ENCODE measurements at regions not wholly inside any gene's neighbourhood (a gene's known extent, or its start where the extent isn't known, plus 50 kb on each side); places are given as distances from the start of the nearest gene placed in this dataset.
"Not testable (repeated sequence)": the region's sequence is repeated elsewhere in the genome, so short reads cannot be mapped to it uniquely, and the experiment has no call there.

- no peak overlapping the region for H3K27ac ChIP-seq (ENCODE audit: low read length)
- no peaks in the 10 kb centered on the region for H3K36me3 ChIP-seq (ENCODE audit: control insufficient read depth in 1 of 2, insufficient read depth in 2 of 2, low read length in 2 of 2)
- no peak overlapping the region for H3K4me3 ChIP-seq (ENCODE audit: low read depth in 1 of 2, low read length in 2 of 2)
These were observed 177.4 kb downstream of the SQOR start for GRCh38 chr15:45812200-45812599.

GRCh38 chr15:45817578-45817977, 182.7 kb downstream of the SQOR start:
- H3K4me3 ChIP-seq (ENCODE audit: low read depth in 1 of 2, low read length in 2 of 2); H3K27ac ChIP-seq (ENCODE audit: low read length); H3K4me1 ChIP-seq (ENCODE audit: control insufficient read depth in 1 of 2, insufficient read depth in 2 of 2, low read length in 2 of 2); H3K9me3 ChIP-seq (ENCODE audit: control insufficient read depth in 1 of 2, low read length in 2 of 2); H3K27me3 ChIP-seq (ENCODE audit: low read depth, low read length); H3K36me3 ChIP-seq (ENCODE audit: control insufficient read depth in 1 of 2, insufficient read depth in 2 of 2, low read length in 2 of 2): not testable (repeated sequence)

More at GRCh38 chr15:45812200-45812599, 177.4 kb downstream of the SQOR start:
- Histone ChIP-seq H3K9me3 (ENCODE audit: control insufficient read depth in 1 of 2, low read length in 2 of 2) (no peaks in the 10 kb centered on the region), H3K4me1 (ENCODE audit: control insufficient read depth in 1 of 2, insufficient read depth in 2 of 2, low read length in 2 of 2) (no peaks in the 10 kb centered on the region), H3K27me3 (ENCODE audit: low read depth, low read length) (no peaks in the 10 kb centered on the region)

GRCh38 chr15:45821390-45821789, 186.6 kb downstream of the SQOR start:
- Histone ChIP-seq H3K27me3 (ENCODE audit: low read depth, low read length) (no peaks in the 10 kb centered on the region), H3K27ac (ENCODE audit: low read length) (no peak overlapping the region), H3K4me3 (ENCODE audit: low read depth in 1 of 2, low read length in 2 of 2) (no peak overlapping the region), H3K9me3 (ENCODE audit: control insufficient read depth in 1 of 2, low read length in 2 of 2) (no peaks in the 10 kb centered on the region), H3K36me3 (ENCODE audit: control insufficient read depth in 1 of 2, insufficient read depth in 2 of 2, low read length in 2 of 2) (no peaks in the 10 kb centered on the region), H3K4me1 (ENCODE audit: control insufficient read depth in 1 of 2, insufficient read depth in 2 of 2, low read length in 2 of 2) (no peaks in the 10 kb centered on the region)

- not testable (repeated sequence) for H3K4me3 ChIP-seq (ENCODE audit: low read depth in 1 of 2, low read length in 2 of 2); H3K36me3 ChIP-seq (ENCODE audit: control insufficient read depth in 1 of 2, insufficient read depth in 2 of 2, low read length in 2 of 2); H3K9me3 ChIP-seq (ENCODE audit: control insufficient read depth in 1 of 2, low read length in 2 of 2); H3K27me3 ChIP-seq (ENCODE audit: low read depth, low read length); H3K4me1 ChIP-seq (ENCODE audit: control insufficient read depth in 1 of 2, insufficient read depth in 2 of 2, low read length in 2 of 2); H3K27ac ChIP-seq (ENCODE audit: low read length)
These were observed 188.1 kb downstream of the SQOR start for GRCh38 chr15:45822968-45823367.

GRCh38 chr15:45827275-45827674, 192.4 kb downstream of the SQOR start:
- Histone ChIP-seq H3K9me3 (ENCODE audit: control insufficient read depth in 1 of 2, low read length in 2 of 2) (no peaks in the 10 kb centered on the region), H3K4me3 (ENCODE audit: low read depth in 1 of 2, low read length in 2 of 2) (no peak overlapping the region), H3K27ac (ENCODE audit: low read length) (no peak overlapping the region), H3K36me3 (ENCODE audit: control insufficient read depth in 1 of 2, insufficient read depth in 2 of 2, low read length in 2 of 2) (no peaks in the 10 kb centered on the region), H3K4me1 (ENCODE audit: control insufficient read depth in 1 of 2, insufficient read depth in 2 of 2, low read length in 2 of 2) (no peaks in the 10 kb centered on the region), H3K27me3 (ENCODE audit: low read depth, low read length) (no peaks in the 10 kb centered on the region)

- Histone ChIP-seq H3K4me3 (ENCODE audit: low read depth in 1 of 2, low read length in 2 of 2) (no peak overlapping the region), H3K4me1 (ENCODE audit: control insufficient read depth in 1 of 2, insufficient read depth in 2 of 2, low read length in 2 of 2) (no peaks in the 10 kb centered on the region), H3K27ac (ENCODE audit: low read length) (no peak overlapping the region), H3K9me3 (ENCODE audit: control insufficient read depth in 1 of 2, low read length in 2 of 2) (no peaks in the 10 kb centered on the region), H3K36me3 (ENCODE audit: control insufficient read depth in 1 of 2, insufficient read depth in 2 of 2, low read length in 2 of 2) (no peaks in the 10 kb centered on the region), H3K27me3 (ENCODE audit: low read depth, low read length) (no peaks in the 10 kb centered on the region)
These were observed 192.9 kb downstream of the SQOR start for GRCh38 chr15:45827766-45828165.

GRCh38 chr15:45829336-45830153, 194.7 kb downstream of the SQOR start:
- Histone ChIP-seq H3K4me3 (ENCODE audit: low read depth in 1 of 2, low read length in 2 of 2) (no peak overlapping the region), H3K27ac (ENCODE audit: low read length) (no peak overlapping the region), H3K4me1 (ENCODE audit: control insufficient read depth in 1 of 2, insufficient read depth in 2 of 2, low read length in 2 of 2) (no peaks in the 10 kb centered on the region), H3K9me3 (ENCODE audit: control insufficient read depth in 1 of 2, low read length in 2 of 2) (no peaks in the 10 kb centered on the region), H3K27me3 (ENCODE audit: low read depth, low read length) (no peaks in the 10 kb centered on the region), H3K36me3 (ENCODE audit: control insufficient read depth in 1 of 2, insufficient read depth in 2 of 2, low read length in 2 of 2) (no peaks in the 10 kb centered on the region)

GRCh38 chr15:45831787-45832186, 197.0 kb downstream of the SQOR start:
- Histone ChIP-seq H3K36me3 (ENCODE audit: control insufficient read depth in 1 of 2, insufficient read depth in 2 of 2, low read length in 2 of 2) (no peaks in the 10 kb centered on the region), H3K9me3 (ENCODE audit: control insufficient read depth in 1 of 2, low read length in 2 of 2) (no peaks in the 10 kb centered on the region), H3K27ac (ENCODE audit: low read length) (no peak overlapping the region), H3K4me1 (ENCODE audit: control insufficient read depth in 1 of 2, insufficient read depth in 2 of 2, low read length in 2 of 2) (no peaks in the 10 kb centered on the region), H3K4me3 (ENCODE audit: low read depth in 1 of 2, low read length in 2 of 2) (no peak overlapping the region), H3K27me3 (ENCODE audit: low read depth, low read length) (no peaks in the 10 kb centered on the region)

- Histone ChIP-seq H3K4me3 (ENCODE audit: low read depth in 1 of 2, low read length in 2 of 2) (no peak overlapping the region), H3K27me3 (ENCODE audit: low read depth, low read length) (no peaks in the 10 kb centered on the region), H3K9me3 (ENCODE audit: control insufficient read depth in 1 of 2, low read length in 2 of 2) (no peaks in the 10 kb centered on the region), H3K27ac (ENCODE audit: low read length) (no peak overlapping the region), H3K36me3 (ENCODE audit: control insufficient read depth in 1 of 2, insufficient read depth in 2 of 2, low read length in 2 of 2) (no peaks in the 10 kb centered on the region), H3K4me1 (ENCODE audit: control insufficient read depth in 1 of 2, insufficient read depth in 2 of 2, low read length in 2 of 2) (no peaks in the 10 kb centered on the region)
These were observed 199.8 kb downstream of the SQOR start for GRCh38 chr15:45834622-45835021.

GRCh38 chr15:45842151-45842550, 207.3 kb downstream of the SQOR start:
- H3K36me3 ChIP-seq (ENCODE audit: control insufficient read depth in 1 of 2, insufficient read depth in 2 of 2, low read length in 2 of 2): no peaks in the 10 kb centered on the region

GRCh38 chr15:45847645-45848044, 212.8 kb downstream of the SQOR start:
- Histone ChIP-seq H3K27ac (ENCODE audit: low read length) (no peak overlapping the region), H3K36me3 (ENCODE audit: control insufficient read depth in 1 of 2, insufficient read depth in 2 of 2, low read length in 2 of 2) (no peaks in the 10 kb centered on the region), H3K4me1 (ENCODE audit: control insufficient read depth in 1 of 2, insufficient read depth in 2 of 2, low read length in 2 of 2) (no peaks in the 10 kb centered on the region), H3K9me3 (ENCODE audit: control insufficient read depth in 1 of 2, low read length in 2 of 2) (no peaks in the 10 kb centered on the region), H3K27me3 (ENCODE audit: low read depth, low read length) (no peaks in the 10 kb centered on the region), H3K4me3 (ENCODE audit: low read depth in 1 of 2, low read length in 2 of 2) (no peak overlapping the region)

More at GRCh38 chr15:45842151-45842550, 207.3 kb downstream of the SQOR start:
- no peak overlapping the region for H3K27ac ChIP-seq (ENCODE audit: low read length)
- no peak overlapping the region for H3K4me3 ChIP-seq (ENCODE audit: low read depth in 1 of 2, low read length in 2 of 2)
- H3K4me1 ChIP-seq (ENCODE audit: control insufficient read depth in 1 of 2, insufficient read depth in 2 of 2, low read length in 2 of 2): no peaks in the 10 kb centered on the region
- H3K27me3 ChIP-seq (ENCODE audit: low read depth, low read length): no peaks in the 10 kb centered on the region
- no peaks in the 10 kb centered on the region for H3K9me3 ChIP-seq (ENCODE audit: control insufficient read depth in 1 of 2, low read length in 2 of 2)

GRCh38 chr15:45849136-45849535, 214.3 kb downstream of the SQOR start:
- Histone ChIP-seq H3K4me3 (ENCODE audit: low read depth in 1 of 2, low read length in 2 of 2) (no peak overlapping the region), H3K4me1 (ENCODE audit: control insufficient read depth in 1 of 2, insufficient read depth in 2 of 2, low read length in 2 of 2) (no peaks in the 10 kb centered on the region), H3K36me3 (ENCODE audit: control insufficient read depth in 1 of 2, insufficient read depth in 2 of 2, low read length in 2 of 2) (no peaks in the 10 kb centered on the region), H3K27ac (ENCODE audit: low read length) (no peak overlapping the region), H3K27me3 (ENCODE audit: low read depth, low read length) (no peaks in the 10 kb centered on the region), H3K9me3 (ENCODE audit: control insufficient read depth in 1 of 2, low read length in 2 of 2) (no peaks in the 10 kb centered on the region)

Data from muscle layer of duodenum (tissue), 2 donors.